Endothelial cell of umbilical vein (primary cell): ENCODE measurements at regions not wholly inside any gene's neighbourhood (a gene's known extent, or its start where the extent isn't known, plus 50 kb on each side); places are given as distances from the start of the nearest gene placed in this dataset.

Experiments
- BruUV-seq: library from RNA; stranded (reverse); fragments of 400-500 nt; replicated peaks from 2 replicates; lab custom pipeline; 2021; lab: Mats Ljungman, UMichigan
- CTCF ChIA-PET: fragments of 300-600, 350-600 bp; sonication (Branson Sonifier 250); formaldehyde crosslinking; loops from one replicate; lab custom pipeline; 2021; ENCODE audit warnings: antibody characterized with exemption, inconsistent platforms; lab: Charles Lee
- POLR2A ChIA-PET: fragments of 300-600, 350-600 bp; sonication (Branson Sonifier 250); formaldehyde crosslinking; loops from one replicate; lab custom pipeline; 2021; ENCODE audit warnings: antibody characterized with exemption, inconsistent platforms; lab: Charles Lee
- DNase-seq: peaks from one replicate; pipeline ENCODE4 v3.0.0-alpha.2; 2011; ENCODE audit warnings: low read depth, low spot score
- FAIRE-seq: peaks from 2 replicates; lab custom pipeline; 2011; peaks lifted over from hg19 to GRCh38; lab: Jason Lieb, UNC
- H2AFZ ChIP-seq: 2 replicates; pipeline ENCODE4 v1.6.0; 2012; ENCODE audit warnings: low read depth, low read length, control low read depth, inconsistent platforms
- H3K27ac ChIP-seq: 2 replicates; pipeline ENCODE4 v1.5.1; 2011; ENCODE audit warnings: low read depth, mild to moderate bottlenecking, control low read depth, low read length, moderate library complexity; ENCODE audit not compliant: insufficient read depth
- H3K27me3 ChIP-seq, 2 experiments: 2 replicates each; pipeline versions ENCODE4 v1.6.0 to v1.6.1; 2011; ENCODE audit warnings: low read length in 2 of 2, mixed read lengths in 1 of 2; ENCODE audit not compliant: control insufficient read depth in 2 of 2, insufficient read depth in 2 of 2
- H3K36me3 ChIP-seq, 2 experiments: 2 replicates in 1 of 2; 3 replicates in 1 of 2; pipeline ENCODE4 v1.5.1; 2011; ENCODE audit warnings: low read length in 2 of 2, mild to moderate bottlenecking in 1 of 2, moderate library complexity in 1 of 2; ENCODE audit not compliant: control insufficient read depth in 2 of 2, insufficient read depth in 2 of 2; ENCODE audit errors: extremely low read depth in 1 of 2
- H3K4me1 ChIP-seq: 3 replicates; pipeline ENCODE4 v1.5.1; 2011; ENCODE audit warnings: mild to moderate bottlenecking, low read length; ENCODE audit not compliant: control insufficient read depth, insufficient read depth; ENCODE audit errors: extremely low read depth
- H3K4me2 ChIP-seq: 2 replicates; pipeline ENCODE4 v1.6.1; 2011; ENCODE audit warnings: low read length, control low read depth, mixed read lengths; ENCODE audit not compliant: insufficient read depth
- H3K4me3 ChIP-seq, 3 experiments: fragments of 200-600 bp in 1 of 3; sonication (generic), shearing (Covaris generic) in 1 of 3; replicated peaks in 1 of 3; 2 replicates each; pipeline ENCODE4 v1.5.1; 2011 to 2016; ENCODE audit warnings: control low read depth in 3 of 3, low read length in 3 of 3, mild to moderate bottlenecking in 2 of 3, inconsistent platforms in 1 of 3, low read depth in 1 of 3, moderate library complexity in 1 of 3; ENCODE audit not compliant: insufficient read depth in 1 of 3
- H3K79me2 ChIP-seq: 2 replicates; pipeline ENCODE4 v1.6.0; 2012; ENCODE audit warnings: low read length, inconsistent platforms; ENCODE audit not compliant: control insufficient read depth, insufficient read depth
- H3K9ac ChIP-seq: replicated peaks from 2 replicates; pipeline ENCODE3; 2011; ENCODE audit warnings: low read length, control low read depth; ENCODE audit not compliant: insufficient read depth; ENCODE audit errors: extremely low read depth
- H3K9me1 ChIP-seq: replicated peaks from 3 replicates; pipeline ENCODE4 v1.6.0; 2011; ENCODE audit warnings: mild to moderate bottlenecking, low read length; ENCODE audit not compliant: control insufficient read depth, insufficient read depth; ENCODE audit errors: extremely low read depth
- H3K9me3 ChIP-seq: replicated peaks from 2 replicates; pipeline ENCODE4 v1.5.1; 2012; ENCODE audit warnings: low read length, inconsistent platforms; ENCODE audit not compliant: control insufficient read depth, insufficient read depth
- H4K20me1 ChIP-seq: replicated peaks from 2 replicates; pipeline ENCODE3; 2011; ENCODE audit warnings: mild to moderate bottlenecking, low read length; ENCODE audit not compliant: control insufficient read depth, insufficient read depth; ENCODE audit errors: extremely low read depth
- CTCF ChIP-seq, 2 donors: IDR thresholded peaks; 1 replicate in 1 of 2; 2 replicates in 1 of 2; pipeline ENCODE4 v1.5.1; 2011; ENCODE audit warnings: low read length in 2 of 2, mild to moderate bottlenecking in 2 of 2, moderate library complexity in 2 of 2, control low read depth in 1 of 2, inconsistent platforms in 1 of 2, low read depth in 1 of 2; ENCODE audit not compliant: insufficient read depth in 1 of 2; ENCODE audit errors: extremely low read depth in 1 of 2
- EZH2 ChIP-seq: IDR thresholded peaks from 2 replicates; pipeline ENCODE4 v1.6.1; 2012; ENCODE audit warnings: borderline replicate concordance, low read depth, mild to moderate bottlenecking, moderate library complexity, low read length, inconsistent platforms; ENCODE audit not compliant: severe bottlenecking
- FOS ChIP-seq: IDR thresholded peaks from 2 replicates; pipeline ENCODE4 v1.6.1; 2011; ENCODE audit warnings: mild to moderate bottlenecking, low read length, moderate library complexity, borderline replicate concordance; ENCODE audit not compliant: insufficient read depth
- GATA2 ChIP-seq: IDR thresholded peaks from 2 replicates; pipeline ENCODE4 v1.7.0; 2011; ENCODE audit warnings: low read depth, mild to moderate bottlenecking, moderate library complexity, mixed read lengths, low read length; ENCODE audit not compliant: insufficient read length, insufficient read depth
- JUN ChIP-seq: IDR thresholded peaks from 2 replicates; pipeline ENCODE4 v1.6.1; 2011; ENCODE audit warnings: borderline replicate concordance, low read depth; ENCODE audit not compliant: insufficient read length, insufficient read depth
- MAX ChIP-seq: IDR thresholded peaks from 2 replicates; pipeline ENCODE4 v1.6.1; 2011; ENCODE audit not compliant: insufficient read depth, insufficient read length
- MYC ChIP-seq: IDR thresholded peaks from one replicate; pipeline ENCODE4 v1.6.1; 2011; ENCODE audit warnings: mild to moderate bottlenecking, low read depth, low read length
- POLR2A ChIP-seq: IDR thresholded peaks from 2 replicates; pipeline ENCODE4 v1.6.1; 2012; ENCODE audit warnings: low read depth, mild to moderate bottlenecking, control low read depth, low read length
- POLR2AphosphoS5 ChIP-seq: IDR thresholded peaks from 2 replicates; pipeline ENCODE4 v1.6.1; 2012; ENCODE audit warnings: low read depth, mild to moderate bottlenecking, control low read depth, low read length, moderate library complexity; ENCODE audit not compliant: insufficient read depth
- dilution Hi-C: fragments of 300-500 bp; cut with MboI; formaldehyde crosslinking; loops from one replicate; pipeline ENCODE4 v1.15.0; 2019; ENCODE audit warnings: low sequenced_read_pairs; ENCODE audit not compliant: extremely low pct_ligation_motif_present
- intact Hi-C: fragments of 100-400 bp; cut with micrococcal nuclease; formaldehyde crosslinking; loops from one replicate; pipeline ENCODE4 v1.10.0; 2022

DNA sequence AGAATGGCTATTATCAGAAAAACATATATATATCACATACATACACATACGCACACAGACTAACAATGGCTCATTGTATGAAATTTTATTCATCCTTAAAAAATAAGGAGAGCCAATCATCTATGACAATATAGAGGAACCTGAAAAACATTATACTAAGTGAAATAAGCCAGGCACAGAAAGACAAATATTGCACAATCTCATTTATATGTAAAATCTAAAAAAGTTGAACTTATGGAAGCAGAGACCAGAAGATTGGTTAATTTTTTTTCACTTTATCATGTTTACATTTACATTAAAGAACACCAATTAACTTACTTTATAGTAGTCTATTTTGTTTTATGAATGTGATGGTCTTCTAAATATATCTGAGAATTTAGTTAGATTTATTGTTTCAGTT is 198.7 kb downstream of the KIF2B start:
- CTCF ChIA-PET, result no interaction called here
- no peaks in the 10 kb centered on the region for H3K79me2 ChIP-seq
- no peaks in the 10 kb centered on the region for H3K9me3 ChIP-seq
- POLR2A ChIA-PET, result no interaction called here
- TF ChIP-seq GATA2 (no peak), FOS (no peak), JUN (no peak), MYC (no peak), MAX (no peak), EZH2 (no peak), POLR2AphosphoS5 (no peak), POLR2A (no peak), CTCF (IDR thresholded peaks at IDR 0.05; ENCODE audit: extremely low read depth in 1 of 2, insufficient read depth in 1 of 2, low read depth in 1 of 2, low read length in 2 of 2) (no peak)
- no peaks in the 10 kb centered on the region for H3K9me1 ChIP-seq
- no peaks in the 10 kb centered on the region for H3K4me1 ChIP-seq
- H3K9ac ChIP-seq, result no peak overlapping the region
- H2AFZ ChIP-seq, result no peak overlapping the region
- FAIRE-seq, result no peak
- no peak overlapping the region for H3K4me3 ChIP-seq
- H3K27me3 ChIP-seq, result no peaks in the 10 kb centered on the region
- H4K20me1 ChIP-seq, result no peaks in the 10 kb centered on the region
- H3K4me2 ChIP-seq, result no peak overlapping the region
- dilution Hi-C loops (no loop called here), intact Hi-C loops (loop anchor here (5.0 kb wide), 1 partner anchor 151 kb away; no protein-coding TSS in a partner anchor)
- BruUV-seq, result no TSS peak
- no peak overlapping the region for H3K27ac ChIP-seq
- H3K36me3 ChIP-seq, result no peaks in the 10 kb centered on the region
- no peak for DNase-seq
